Sigmoid colon (tissue), 4 donors: ENCODE measurements at regions not wholly inside any gene's neighbourhood (a gene's known extent, or its start where the extent isn't known, plus 50 kb on each side); places are given as distances from the start of the nearest gene placed in this dataset.

Source experiments
- POLR2A ChIP-seq, 2 donors: fragments of 450-650 bp; IDR thresholded peaks; one replicate each; pipeline ENCODE4 v1.6.1; 2016; ENCODE audit warnings: antibody characterized with exemption in 2 of 2, mild to moderate bottlenecking in 2 of 2, moderate library complexity in 2 of 2
- POLR2AphosphoS5 ChIP-seq, 4 donors: sonication (generic); formaldehyde crosslinking; IDR thresholded peaks; one replicate each; pipeline ENCODE4 v1.6.1; 2017; ENCODE audit warnings: antibody characterized with exemption in 4 of 4
- TF ChIP-seq, protein P1 (sequence below), 4 experiments: fragments of 450-650 bp in 3 of 4; fragments of 200-600 bp in 1 of 4; IDR thresholded peaks; one replicate each; pipeline ENCODE4 v1.5.1; 2016 to 2019; ENCODE audit warnings: antibody characterized with exemption in 4 of 4, mild to moderate bottlenecking in 3 of 4, moderate library complexity in 2 of 4

DNA sequence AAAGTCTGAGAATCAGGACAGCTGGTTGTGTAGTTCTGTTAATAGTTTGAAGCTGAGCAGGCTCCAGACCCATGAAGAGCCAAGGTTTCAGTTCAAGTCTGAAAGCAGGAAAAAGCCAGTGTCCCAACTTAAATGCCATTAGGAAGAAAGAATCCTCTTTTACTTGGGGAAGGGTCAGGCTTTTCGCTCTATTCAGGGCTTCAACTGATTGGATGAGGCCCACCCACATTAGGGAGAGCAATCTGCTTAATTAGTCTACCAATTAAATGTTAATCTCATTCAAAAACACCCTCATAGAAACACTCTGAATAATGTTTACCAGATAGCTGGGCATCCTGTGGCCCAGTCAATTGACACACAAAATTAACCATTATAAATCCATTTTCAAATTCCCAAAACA lies 462.2 kb downstream of the EPM2A start:
- TF ChIP-seq, protein P1, sequence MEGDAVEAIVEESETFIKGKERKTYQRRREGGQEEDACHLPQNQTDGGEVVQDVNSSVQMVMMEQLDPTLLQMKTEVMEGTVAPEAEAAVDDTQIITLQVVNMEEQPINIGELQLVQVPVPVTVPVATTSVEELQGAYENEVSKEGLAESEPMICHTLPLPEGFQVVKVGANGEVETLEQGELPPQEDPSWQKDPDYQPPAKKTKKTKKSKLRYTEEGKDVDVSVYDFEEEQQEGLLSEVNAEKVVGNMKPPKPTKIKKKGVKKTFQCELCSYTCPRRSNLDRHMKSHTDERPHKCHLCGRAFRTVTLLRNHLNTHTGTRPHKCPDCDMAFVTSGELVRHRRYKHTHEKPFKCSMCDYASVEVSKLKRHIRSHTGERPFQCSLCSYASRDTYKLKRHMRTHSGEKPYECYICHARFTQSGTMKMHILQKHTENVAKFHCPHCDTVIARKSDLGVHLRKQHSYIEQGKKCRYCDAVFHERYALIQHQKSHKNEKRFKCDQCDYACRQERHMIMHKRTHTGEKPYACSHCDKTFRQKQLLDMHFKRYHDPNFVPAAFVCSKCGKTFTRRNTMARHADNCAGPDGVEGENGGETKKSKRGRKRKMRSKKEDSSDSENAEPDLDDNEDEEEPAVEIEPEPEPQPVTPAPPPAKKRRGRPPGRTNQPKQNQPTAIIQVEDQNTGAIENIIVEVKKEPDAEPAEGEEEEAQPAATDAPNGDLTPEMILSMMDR (IDR thresholded peaks at IDR 0.05), result no peak
- no peak for TF ChIP-seq POLR2A (IDR thresholded peaks at IDR 0.05)
- TF ChIP-seq POLR2AphosphoS5 (IDR thresholded peaks at IDR 0.05), result no peak
